ENCODE measurements at regions not wholly inside any gene's neighbourhood (a gene's known extent, or its start where the extent isn't known, plus 50 kb on each side); places are given as distances from the start of the nearest gene placed in this dataset.

DNA sequence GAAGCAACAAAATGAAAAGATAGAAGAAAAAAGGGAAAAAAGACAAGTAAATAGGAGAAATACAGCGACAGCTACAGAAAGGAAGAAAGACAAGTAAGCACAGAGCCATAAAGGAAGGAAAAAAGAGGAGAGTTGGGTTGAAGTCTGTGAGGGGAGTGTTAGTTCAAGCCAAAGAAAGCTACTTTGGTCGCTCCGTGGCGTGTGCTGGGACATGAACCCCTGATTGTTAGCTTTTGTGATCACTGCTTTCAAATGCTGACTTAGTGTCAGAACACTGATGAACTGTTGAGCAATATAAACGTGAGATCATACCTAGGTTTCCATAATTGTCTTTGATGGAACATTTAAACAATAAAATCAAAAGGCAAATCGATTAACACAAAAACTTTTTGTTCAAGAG, 370.1 kb downstream of the TMEM161B start:
- no peak for TF ChIP-seq EZH2 (IDR thresholded peaks at IDR 0.05)
- no peak for TF ChIP-seq POLR2AphosphoS5 (IDR thresholded peaks at IDR 0.05; ENCODE audit: borderline replicate concordance, low read depth, low read length)
